G401 (cell line): ENCODE measurements at regions not wholly inside any gene's neighbourhood (a gene's known extent, or its start where the extent isn't known, plus 50 kb on each side); places are given as distances from the start of the nearest gene placed in this dataset.
"Not testable (repeated sequence)": the region's sequence is repeated elsewhere in the genome, so short reads cannot be mapped to it uniquely, and the experiment has no call there.

Experiments
- DNase-seq: peaks from one replicate; pipeline ENCODE4 v3.0.0-alpha.2; 2015; ENCODE audit warnings: low spot score
- in situ Hi-C: cut with HindIII; loops from 2 replicates; pipeline ENCODE4 v1.10.0; 2016; ENCODE audit warnings: low sequenced_read_pairs, mixed read lengths

- no peak for DNase-seq
- in situ Hi-C loops = no loop called here
Observed at GRCh38 chr22:25347752-25348102, 128.3 kb downstream of the CRYBB2 start.

- in situ Hi-C loops = no loop called here
- no peak for DNase-seq
Observed at GRCh38 chr22:25348391-25348790, 129.0 kb downstream of the CRYBB2 start.

- in situ Hi-C loops, DNase-seq: not testable (repeated sequence)
Observed at GRCh38 chr22:25348996-25349395, 129.6 kb downstream of the CRYBB2 start.

GRCh38 chr22:25350551-25350971 is 131.1 kb downstream of the CRYBB2 start:
- no peak for DNase-seq

GRCh38 chr22:25351631-25352293 is 132.3 kb downstream of the CRYBB2 start:
- in situ Hi-C loops = no loop called here
- DNase-seq = no peak

More at GRCh38 chr22:25350551-25350971, 131.1 kb downstream of the CRYBB2 start:
- in situ Hi-C loops = no loop called here

GRCh38 chr22:25352294-25352680 is 132.8 kb downstream of the CRYBB2 start:
- no peak for DNase-seq
- in situ Hi-C loops = no loop called here

GRCh38 chr22:25353516-25354445 is 134.3 kb downstream of the CRYBB2 start:
- in situ Hi-C loops = no loop called here
- no peak for DNase-seq

- DNase-seq = no peak
- in situ Hi-C loops = no loop called here
Observed at GRCh38 chr22:25354456-25354855, 135.0 kb downstream of the CRYBB2 start.

GRCh38 chr22:25357132-25357455 is 137.7 kb downstream of the CRYBB2 start:
- in situ Hi-C loops = no loop called here

GRCh38 chr22:25357606-25358420 is 138.4 kb downstream of the CRYBB2 start:
- in situ Hi-C loops = no loop called here
- DNase-seq = no peak

More at GRCh38 chr22:25357132-25357455, 137.7 kb downstream of the CRYBB2 start:
- no peak for DNase-seq

GRCh38 chr22:25358421-25359170 is 139.2 kb downstream of the CRYBB2 start:
- DNase-seq = no peak
- in situ Hi-C loops = no loop called here

- no peak for DNase-seq
- in situ Hi-C loops = no loop called here
Observed at GRCh38 chr22:25359601-25360261, 140.3 kb downstream of the CRYBB2 start.

- no peak for DNase-seq
- in situ Hi-C loops = no loop called here
Observed at GRCh38 chr22:25360411-25360810, 141.0 kb downstream of the CRYBB2 start.

- in situ Hi-C loops = no loop called here
- DNase-seq = no peak
Observed at GRCh38 chr22:25360891-25361645, 141.6 kb downstream of the CRYBB2 start.

- in situ Hi-C loops = no loop called here
- DNase-seq = no peak
Observed at GRCh38 chr22:25361899-25362214, 142.4 kb downstream of the CRYBB2 start.

- in situ Hi-C loops = no loop called here
- DNase-seq = peak; percentile 41
Observed at GRCh38 chr22:25362215-25362882, 142.9 kb downstream of the CRYBB2 start.

- in situ Hi-C loops = no loop called here
- DNase-seq = no peak
Observed at GRCh38 chr22:25362883-25363240, 143.4 kb downstream of the CRYBB2 start.

GRCh38 chr22:25363474-25363873 is 144.0 kb downstream of the CRYBB2 start:
- in situ Hi-C loops = no loop called here
- no peak for DNase-seq
